22Rv1 (cell line): ENCODE measurements at regions not wholly inside any gene's neighbourhood (a gene's known extent, or its start where the extent isn't known, plus 50 kb on each side); places are given as distances from the start of the nearest gene placed in this dataset.

Experiments
- H3K27ac ChIP-seq: fragments of 450-650 bp; 2 replicates; pipeline ENCODE4 v1.5.1; 2017
- ZFX ChIP-seq: fragments of 450-650 bp; IDR thresholded peaks from 2 replicates; pipeline ENCODE4 v1.6.1; 2017; ENCODE audit warnings: antibody characterized with exemption, borderline replicate concordance
- TF ChIP-seq, protein P1 (sequence below): fragments of 450-650 bp; IDR thresholded peaks from 2 replicates; pipeline ENCODE4 v1.5.1; 2017; ENCODE audit warnings: mild to moderate bottlenecking

DNA sequence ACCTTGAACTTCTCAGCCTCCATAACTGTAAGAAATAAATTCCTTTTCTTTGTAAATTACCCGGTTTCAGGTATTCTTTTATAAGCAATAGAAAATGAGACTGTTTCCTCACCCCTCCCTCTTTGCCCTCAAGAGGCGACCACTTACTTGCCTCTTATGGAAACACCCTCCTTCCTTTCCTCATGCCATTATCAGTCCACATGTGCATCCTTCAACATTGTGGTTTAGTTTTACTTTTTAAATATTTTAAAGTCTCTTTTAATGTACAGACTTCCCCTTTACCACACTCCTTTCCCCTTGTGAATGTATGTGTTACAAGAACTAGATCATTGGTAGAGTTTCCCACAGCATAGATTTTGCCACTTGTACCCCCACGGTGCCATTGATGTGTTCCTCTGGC lies 202.4 kb upstream of the SIX2 start:
- H3K27ac ChIP-seq = no peak overlapping the region
- TF ChIP-seq, protein P1, sequence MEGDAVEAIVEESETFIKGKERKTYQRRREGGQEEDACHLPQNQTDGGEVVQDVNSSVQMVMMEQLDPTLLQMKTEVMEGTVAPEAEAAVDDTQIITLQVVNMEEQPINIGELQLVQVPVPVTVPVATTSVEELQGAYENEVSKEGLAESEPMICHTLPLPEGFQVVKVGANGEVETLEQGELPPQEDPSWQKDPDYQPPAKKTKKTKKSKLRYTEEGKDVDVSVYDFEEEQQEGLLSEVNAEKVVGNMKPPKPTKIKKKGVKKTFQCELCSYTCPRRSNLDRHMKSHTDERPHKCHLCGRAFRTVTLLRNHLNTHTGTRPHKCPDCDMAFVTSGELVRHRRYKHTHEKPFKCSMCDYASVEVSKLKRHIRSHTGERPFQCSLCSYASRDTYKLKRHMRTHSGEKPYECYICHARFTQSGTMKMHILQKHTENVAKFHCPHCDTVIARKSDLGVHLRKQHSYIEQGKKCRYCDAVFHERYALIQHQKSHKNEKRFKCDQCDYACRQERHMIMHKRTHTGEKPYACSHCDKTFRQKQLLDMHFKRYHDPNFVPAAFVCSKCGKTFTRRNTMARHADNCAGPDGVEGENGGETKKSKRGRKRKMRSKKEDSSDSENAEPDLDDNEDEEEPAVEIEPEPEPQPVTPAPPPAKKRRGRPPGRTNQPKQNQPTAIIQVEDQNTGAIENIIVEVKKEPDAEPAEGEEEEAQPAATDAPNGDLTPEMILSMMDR = no peak
- no peak for TF ChIP-seq ZFX

DNA sequence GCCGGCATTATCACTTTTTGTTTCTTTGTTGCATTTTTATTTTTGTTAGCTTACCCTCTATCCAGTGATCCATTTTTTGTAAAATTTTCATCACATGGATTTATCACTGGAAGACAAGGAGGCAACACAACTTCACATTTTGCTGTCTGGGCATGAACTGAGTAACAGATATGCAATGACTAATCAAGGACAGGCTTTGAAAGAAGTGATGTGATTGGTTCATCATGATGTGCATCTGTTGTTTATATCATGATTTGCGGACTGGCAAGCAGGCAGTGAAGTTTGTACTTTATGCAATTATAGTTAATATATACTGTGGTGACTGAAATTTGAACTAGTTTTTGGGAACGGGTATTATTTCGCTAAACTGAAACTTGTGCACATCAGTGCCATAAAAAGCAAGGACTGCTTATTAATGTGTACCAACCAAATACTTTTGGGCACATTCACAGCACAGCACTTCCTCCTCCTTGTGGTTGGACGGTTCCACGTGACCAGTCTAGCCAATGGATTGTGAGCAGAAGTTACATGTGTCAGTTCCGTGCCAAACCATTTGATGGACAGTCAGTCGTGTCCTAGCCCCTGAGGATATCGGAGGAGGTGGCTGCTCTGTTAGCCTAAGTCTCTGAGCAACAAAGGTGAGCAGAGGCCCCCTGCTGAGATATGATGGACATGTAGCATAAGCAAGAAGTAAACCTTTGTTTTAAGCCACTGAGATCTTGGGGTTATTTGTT lies 201.4 kb upstream of the SIX2 start:
- no peak for TF ChIP-seq ZFX
- TF ChIP-seq, protein P1 = no peak
- no peak overlapping the region for H3K27ac ChIP-seq

DNA sequence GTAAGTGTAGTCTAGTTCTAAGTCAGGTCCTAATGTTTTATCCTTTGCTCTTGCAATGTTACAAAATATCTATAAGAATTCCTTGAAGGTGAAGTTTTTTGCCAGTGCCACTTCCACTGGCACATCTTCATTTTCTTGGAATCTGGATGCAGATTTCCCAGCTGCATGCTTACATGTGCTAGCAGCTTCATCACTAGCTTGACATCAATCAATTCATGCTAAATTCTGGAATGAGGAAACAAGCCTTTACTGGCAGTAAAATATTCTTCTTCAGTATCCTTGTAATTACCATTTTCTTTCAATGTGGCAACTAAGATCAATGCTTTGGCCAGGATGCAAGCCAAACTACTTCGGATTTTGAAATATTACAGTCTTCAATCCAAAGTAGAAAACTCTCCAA lies 200.6 kb upstream of the SIX2 start:
- TF ChIP-seq, protein P1 = no peak
- TF ChIP-seq ZFX = no peak
- H3K27ac ChIP-seq = no peak overlapping the region

DNA sequence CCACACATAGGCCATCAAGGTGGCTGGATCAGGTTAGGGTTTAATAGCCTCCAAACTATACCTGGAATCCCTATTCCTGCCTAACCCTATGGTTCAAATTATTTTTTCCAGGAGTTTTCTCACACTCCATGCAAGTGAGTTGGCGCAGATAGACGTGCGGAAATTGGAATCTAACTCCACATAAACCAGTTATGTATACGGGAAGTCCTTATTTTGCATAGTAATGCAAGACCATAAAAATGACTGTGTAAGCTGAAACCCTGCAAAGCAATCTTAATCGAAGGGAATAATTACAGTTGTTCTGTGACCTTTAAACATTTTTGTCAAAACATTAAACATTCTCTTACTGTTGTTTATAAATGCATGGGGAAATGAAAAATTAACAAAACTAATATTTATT lies 200.1 kb upstream of the SIX2 start:
- H3K27ac ChIP-seq = no peak overlapping the region
- TF ChIP-seq, protein P1 = no peak
- TF ChIP-seq ZFX = no peak

DNA sequence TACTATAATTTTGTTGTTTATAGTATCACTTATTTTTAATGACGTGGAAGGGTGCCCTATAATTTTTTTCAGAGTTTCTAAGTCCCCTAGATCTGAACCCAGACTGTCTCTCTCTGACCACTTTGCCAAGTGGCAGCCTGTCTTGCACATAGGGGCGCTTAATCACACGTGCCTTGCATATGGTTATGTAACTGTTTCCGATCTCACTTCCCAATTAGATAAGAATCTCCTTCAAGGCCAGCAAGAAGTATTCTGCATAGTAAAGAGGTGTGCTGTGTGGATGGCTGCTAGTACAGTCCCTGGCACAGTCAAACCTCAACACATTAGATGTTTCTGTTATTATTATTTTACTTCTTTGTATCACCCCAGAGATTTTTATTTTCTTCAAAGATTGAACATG lies 197.8 kb upstream of the SIX2 start:
- TF ChIP-seq ZFX = no peak
- TF ChIP-seq, protein P1 = no peak

DNA sequence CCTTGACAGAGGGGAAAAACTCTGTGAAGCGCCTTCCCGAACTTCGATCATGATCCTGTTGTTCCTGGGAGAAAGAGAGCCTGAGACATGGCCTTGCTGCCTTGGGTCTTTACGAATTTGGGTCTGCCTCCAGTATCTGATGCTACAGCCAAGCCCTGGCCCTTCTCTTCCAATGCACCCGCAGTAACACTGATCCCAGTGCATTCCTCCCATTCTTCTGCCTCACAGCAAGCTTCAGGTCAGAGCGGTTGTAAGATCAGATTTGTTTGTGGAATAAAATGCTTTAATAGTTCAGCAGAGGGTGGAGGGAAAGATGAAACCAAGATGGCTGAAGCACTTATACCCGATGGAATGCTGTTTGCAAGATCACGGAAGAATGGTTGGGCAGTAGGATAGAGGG lies 196.7 kb upstream of the SIX2 start:
- no peak overlapping the region for H3K27ac ChIP-seq
- TF ChIP-seq, protein P1 = no peak
- no peak for TF ChIP-seq ZFX

More for the DNA sequence above, 197.8 kb upstream of the SIX2 start:
- H3K27ac ChIP-seq = no peak overlapping the region

DNA sequence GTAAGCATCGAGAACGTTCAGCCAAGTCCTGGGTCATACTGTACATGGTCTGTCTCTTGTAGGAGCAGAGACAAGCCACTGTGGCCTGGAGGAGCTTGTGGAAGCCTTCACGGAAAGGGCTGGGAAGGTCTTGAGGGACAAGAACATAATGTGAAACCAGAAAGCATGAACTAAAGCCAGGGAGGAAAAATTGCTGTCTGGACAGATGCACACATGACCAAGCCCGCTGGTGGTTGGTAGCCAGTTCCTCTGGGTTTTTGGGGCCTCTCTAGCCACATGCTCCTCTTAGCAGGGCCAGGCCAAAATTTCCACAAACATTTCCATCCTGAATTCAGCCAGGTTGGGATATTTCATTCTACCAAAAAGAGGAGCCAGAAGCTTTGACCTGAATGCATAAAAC lies 196.2 kb upstream of the SIX2 start:
- no peak overlapping the region for H3K27ac ChIP-seq
- TF ChIP-seq, protein P1 = no peak
- no peak for TF ChIP-seq ZFX
